DOHH2 (cell line): ENCODE measurements at regions not wholly inside any gene's neighbourhood (a gene's known extent, or its start where the extent isn't known, plus 50 kb on each side); places are given as distances from the start of the nearest gene placed in this dataset.

ENCODE experiments used
- H3F3A ChIP-seq: fragments of 200-600 bp; sonication (generic), shearing (Covaris generic); 2 replicates; pipeline ENCODE4 v1.6.0; 2016; ENCODE audit warnings: antibody characterized with exemption, mild to moderate bottlenecking; ENCODE audit not compliant: control insufficient read depth, insufficient read depth
- H3K27ac ChIP-seq: fragments of 200-600 bp; sonication (generic); 2 replicates; pipeline ENCODE4 v1.5.1; 2014; ENCODE audit warnings: low read depth, mild to moderate bottlenecking, low read length, moderate library complexity
- H3K27me3 ChIP-seq: fragments of 200-600 bp; sonication (generic); 2 replicates; pipeline ENCODE4 v1.6.1; 2014; ENCODE audit warnings: mild to moderate bottlenecking, low read length, mixed read lengths; ENCODE audit not compliant: control insufficient read depth
- H3K36me3 ChIP-seq: fragments of 200-600 bp; sonication (generic); 2 replicates; pipeline ENCODE4 v1.6.1; 2014; ENCODE audit warnings: mild to moderate bottlenecking, low read length, moderate library complexity, mixed read lengths; ENCODE audit not compliant: control insufficient read depth
- H3K4me1 ChIP-seq: fragments of 200-600 bp; sonication (generic); 2 replicates; pipeline ENCODE4 v1.6.1; 2014; ENCODE audit warnings: mild to moderate bottlenecking, low read length, mixed read lengths; ENCODE audit not compliant: control insufficient read depth
- H3K4me2 ChIP-seq: fragments of 200-600 bp; sonication (generic); 2 replicates; pipeline ENCODE4 v1.6.0; 2014; ENCODE audit warnings: mild to moderate bottlenecking, low read length, moderate library complexity
- H3K4me3 ChIP-seq: fragments of 200-600 bp; sonication (generic); 2 replicates; pipeline ENCODE4 v1.5.1; 2014; ENCODE audit warnings: mild to moderate bottlenecking, low read length, mixed read lengths
- H3K79me2 ChIP-seq: fragments of 200-600 bp; sonication (generic); 2 replicates; pipeline ENCODE4 v1.6.1; 2014; ENCODE audit warnings: mild to moderate bottlenecking, low read length, mixed read lengths; ENCODE audit not compliant: control insufficient read depth
- H3K9me2 ChIP-seq: fragments of 200-600 bp; sonication (generic); replicated peaks from 2 replicates; pipeline ENCODE4 v1.6.1; 2014; ENCODE audit warnings: mild to moderate bottlenecking, low read length, mixed read lengths; ENCODE audit not compliant: control insufficient read depth
- H3K9me3 ChIP-seq: fragments of 200-600 bp; sonication (generic); 2 replicates; pipeline ENCODE4 v1.6.1; 2014; ENCODE audit warnings: antibody characterized with exemption, low read length, mixed read lengths; ENCODE audit not compliant: control insufficient read depth, insufficient read depth
- H4K20me1 ChIP-seq: fragments of 200-600 bp; sonication (generic); 2 replicates; pipeline ENCODE4 v1.6.0; 2014; ENCODE audit warnings: low read depth, mild to moderate bottlenecking, antibody characterized with exemption, low read length, moderate library complexity; ENCODE audit not compliant: control insufficient read depth, insufficient read depth
- CTCF ChIP-seq: fragments of 200-600 bp; sonication (generic); IDR thresholded peaks from one replicate; pipeline ENCODE4 v1.5.1; 2014; ENCODE audit warnings: antibody characterized with exemption, mild to moderate bottlenecking, low read depth, low read length; ENCODE audit not compliant: poor library complexity, severe bottlenecking
- EZH2phosphoT487 ChIP-seq: fragments of 200-600 bp; sonication (generic); IDR thresholded peaks from 2 replicates; pipeline ENCODE4 v1.6.1; 2017; ENCODE audit warnings: borderline replicate concordance, mild to moderate bottlenecking, antibody characterized with exemption, low read length, moderate library complexity, mixed read lengths

DNA sequence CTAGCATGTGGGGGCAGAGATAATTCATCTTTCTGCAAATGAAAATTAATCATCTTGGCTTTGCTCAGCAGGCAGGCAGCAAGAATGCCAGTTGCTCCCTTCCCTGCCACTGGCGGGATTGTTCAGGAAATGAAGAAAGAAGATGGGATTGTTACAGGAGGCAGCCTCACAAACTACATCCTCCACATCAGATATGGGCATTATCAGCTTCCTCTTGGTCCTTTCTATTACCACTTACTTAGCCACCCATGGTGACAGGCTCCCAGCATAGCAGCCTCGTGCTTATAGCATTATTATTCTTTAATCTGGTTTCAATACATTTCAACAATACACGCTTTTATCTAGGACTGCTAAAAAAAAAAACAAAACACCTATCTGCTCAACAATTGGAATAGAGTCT, 461.6 kb upstream of the ISX start:
- Histone ChIP-seq H3F3A (no peaks in the 10 kb centered on the region), H3K4me3 (no peak overlapping the region), H3K4me2 (no peak overlapping the region), H3K79me2 (no peaks in the 10 kb centered on the region), H3K4me1 (no peaks in the 10 kb centered on the region), H3K9me3 (no peaks in the 10 kb centered on the region), H3K9me2 (no peaks in the 10 kb centered on the region), H3K27me3 (no peaks in the 10 kb centered on the region), H4K20me1 (no peaks in the 10 kb centered on the region), H3K27ac (no peak overlapping the region), H3K36me3 (no peaks in the 10 kb centered on the region)
- TF ChIP-seq EZH2phosphoT487 = no peak
- TF ChIP-seq CTCF = no peak

DNA sequence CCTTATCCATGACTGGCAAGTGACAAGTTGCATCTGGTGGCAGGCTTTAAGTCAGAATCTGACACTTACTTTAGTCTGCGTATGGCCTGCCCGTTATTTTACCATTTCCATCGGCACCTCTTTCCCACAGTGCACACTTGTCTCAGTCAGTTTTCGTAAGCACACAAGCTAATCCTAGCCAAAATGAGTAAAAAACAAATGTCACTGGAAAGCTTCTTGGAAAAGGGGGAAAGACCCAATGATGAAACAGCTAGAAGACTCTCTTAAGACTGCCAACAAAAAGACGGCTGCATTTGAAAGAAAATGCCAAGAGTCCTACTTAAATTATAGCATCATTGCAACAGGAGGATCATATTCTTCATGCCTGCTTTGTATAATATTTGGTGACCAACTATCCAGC, 457.9 kb upstream of the ISX start:
- H3K4me1 ChIP-seq = no peaks in the 10 kb centered on the region
- no peaks in the 10 kb centered on the region for H3K9me2 ChIP-seq
- H3K79me2 ChIP-seq = no peaks in the 10 kb centered on the region
- H3K4me3 ChIP-seq = no peak overlapping the region
- no peaks in the 10 kb centered on the region for H3K9me3 ChIP-seq
- TF ChIP-seq EZH2phosphoT487 (no peak), CTCF (no peak)
- no peaks in the 10 kb centered on the region for H4K20me1 ChIP-seq
- no peaks in the 10 kb centered on the region for H3K36me3 ChIP-seq
- no peaks in the 10 kb centered on the region for H3F3A ChIP-seq
- H3K27ac ChIP-seq = no peak overlapping the region
- no peak overlapping the region for H3K4me2 ChIP-seq
- no peaks in the 10 kb centered on the region for H3K27me3 ChIP-seq

- TF ChIP-seq EZH2phosphoT487 (no peak), CTCF (no peak)
- no peaks in the 10 kb centered on the region for H3K9me2 ChIP-seq
- no peaks in the 10 kb centered on the region for H3K79me2 ChIP-seq
- H3K36me3 ChIP-seq = no peaks in the 10 kb centered on the region
- H3K4me1 ChIP-seq = no peaks in the 10 kb centered on the region
- no peak overlapping the region for H3K4me3 ChIP-seq
- no peaks in the 10 kb centered on the region for H3F3A ChIP-seq
- H3K9me3 ChIP-seq = no peaks in the 10 kb centered on the region
- H3K4me2 ChIP-seq = no peak overlapping the region
- H3K27ac ChIP-seq = no peak overlapping the region
- H3K27me3 ChIP-seq = no peaks in the 10 kb centered on the region
- H4K20me1 ChIP-seq = no peaks in the 10 kb centered on the region
Measured at GRCh38 chr22:34608540-34609115, 457.3 kb upstream of the ISX start.

- Histone ChIP-seq H3K4me3 (no peak overlapping the region), H3K27me3 (no peaks in the 10 kb centered on the region)
Measured at GRCh38 chr22:34609646-34610045, 456.3 kb upstream of the ISX start.

More at GRCh38 chr22:34609646-34610045, 456.3 kb upstream of the ISX start:
- TF ChIP-seq EZH2phosphoT487 (no peak), CTCF (no peak)
- H3K4me2 ChIP-seq = no peak overlapping the region
- H3K79me2 ChIP-seq = no peaks in the 10 kb centered on the region
- H3K9me2 ChIP-seq = no peaks in the 10 kb centered on the region
- no peaks in the 10 kb centered on the region for H3K9me3 ChIP-seq
- no peak overlapping the region for H3K27ac ChIP-seq
- no peaks in the 10 kb centered on the region for H3K4me1 ChIP-seq
- no peaks in the 10 kb centered on the region for H3F3A ChIP-seq
- no peaks in the 10 kb centered on the region for H3K36me3 ChIP-seq
- no peaks in the 10 kb centered on the region for H4K20me1 ChIP-seq
